Esophagus squamous epithelium (tissue), 5 donors: ENCODE measurements at regions not wholly inside any gene's neighbourhood (a gene's known extent, or its start where the extent isn't known, plus 50 kb on each side); places are given as distances from the start of the nearest gene placed in this dataset.

Experiments
- DNase-seq: peaks from one replicate; lab custom pipeline; 2025; lab: John Stamatoyannopoulos, UW
- H3K27ac ChIP-seq, 4 donors: fragments of 200-600 bp; sonication (generic); one replicate each; pipeline ENCODE4 v1.5.1; 2016 to 2019; ENCODE audit warnings: mild to moderate bottlenecking in 1 of 4
- H3K27me3 ChIP-seq, 4 donors: fragments of 200-600 bp; sonication (generic); 1 replicate in 3 of 4; 2 replicates in 1 of 4; pipeline versions ENCODE4 v1.5.1 to v1.6.0; 2017 to 2021; ENCODE audit warnings: antibody characterized with exemption in 1 of 4
- H3K36me3 ChIP-seq, 3 donors: fragments of 200-600 bp; sonication (generic); one replicate each; pipeline ENCODE4 v1.5.1; 2016 to 2019
- H3K4me1 ChIP-seq, 3 donors: fragments of 200-600 bp; sonication (generic); one replicate each; pipeline ENCODE4 v1.5.1; 2017 to 2019
- H3K4me3 ChIP-seq, 4 donors: fragments of 200-600 bp; sonication (generic); 1 replicate in 3 of 4; 2 replicates in 1 of 4; pipeline ENCODE4 v1.5.1; 2016 to 2019; ENCODE audit warnings: mild to moderate bottlenecking in 2 of 4, moderate library complexity in 1 of 4
- H3K9me3 ChIP-seq, 3 donors: fragments of 200-600 bp; sonication (generic); one replicate each; pipeline ENCODE4 v1.5.1; 2016 to 2019
- CTCF ChIP-seq, 6 experiments: fragments of 450-650 bp in 4 of 6; fragments of 200-600 bp in 2 of 6; sonication (generic) in 2 of 6; IDR thresholded peaks; one replicate each; pipeline ENCODE4 v1.5.1; 2016 to 2019; ENCODE audit warnings: antibody characterized with exemption in 6 of 6, mild to moderate bottlenecking in 4 of 6, moderate library complexity in 4 of 6
- POLR2A ChIP-seq, 4 donors: fragments of 450-650 bp; IDR thresholded peaks; one replicate each; pipeline ENCODE4 v1.6.1; 2017; ENCODE audit warnings: antibody characterized with exemption in 4 of 4, mild to moderate bottlenecking in 4 of 4, moderate library complexity in 3 of 4
- WGBS, 2 donors: methylation state at CpG; one replicate each; pipeline ENCODE4 v1.1.5; 2018; 5-methylcytosine and 5-hydroxymethylcytosine counted together
- intact Hi-C: fragments of 100-400 bp; cut with DNase I; formaldehyde crosslinking; loops from one replicate; pipeline ENCODE4 v1.15.0; 2022
- donor health status: DM: yes; HTN: yes; CAD: no.

GRCh38 chr5:23318960-23319359, 188.4 kb upstream of the PRDM9 start:
- intact Hi-C loops: no loop called here
- TF ChIP-seq CTCF (IDR thresholded peaks at IDR 0.05): no peak
- no peak for TF ChIP-seq POLR2A (IDR thresholded peaks at IDR 0.05)
- Histone ChIP-seq H3K4me1 (no peaks in the 10 kb centered on the region), H3K4me3 (no peak overlapping the region), H3K27me3 (no peaks in the 10 kb centered on the region), H3K27ac (no peak overlapping the region), H3K36me3 (no peaks in the 10 kb centered on the region), H3K9me3 (peaks cover 0 to 6% (median 0%) of the 10 kb centered on the region in 3 donors)
- DNase-seq: no peak
- 64 to 72% methylated on average over 2 of the region's 2 CpGs for WGBS, 2 donors

GRCh38 chr5:23318166-23318565, 189.2 kb upstream of the PRDM9 start:
- 78 to 100% methylated on average over 1 of the region's 1 CpG for WGBS, 2 donors
- Histone ChIP-seq H3K9me3 (peaks cover 0 to 6% (median 0%) of the 10 kb centered on the region in 3 donors), H3K4me1 (no peaks in the 10 kb centered on the region), H3K27ac (no peak overlapping the region), H3K4me3 (no peak overlapping the region), H3K36me3 (no peaks in the 10 kb centered on the region), H3K27me3 (no peaks in the 10 kb centered on the region)
- TF ChIP-seq POLR2A (IDR thresholded peaks at IDR 0.05) (no peak), CTCF (IDR thresholded peaks at IDR 0.05) (no peak)
- intact Hi-C loops: no loop called here
- DNase-seq: no peak

- H3K36me3 ChIP-seq: no peaks in the 10 kb centered on the region
- H3K4me1 ChIP-seq: no peaks in the 10 kb centered on the region
- intact Hi-C loops: no loop called here
- TF ChIP-seq POLR2A (IDR thresholded peaks at IDR 0.05) (no peak), CTCF (IDR thresholded peaks at IDR 0.05) (no peak)
- WGBS, 2 donors: 5 to 14% methylated on average over 1 of the region's 1 CpG
- no peak overlapping the region for H3K4me3 ChIP-seq
- DNase-seq: no peak
- no peaks in the 10 kb centered on the region for H3K27me3 ChIP-seq
- H3K9me3 ChIP-seq: peaks cover 0 to 6% (median 0%) of the 10 kb centered on the region in 3 donors
- H3K27ac ChIP-seq: no peak overlapping the region
Measured at GRCh38 chr5:23316060-23316591, 191.3 kb upstream of the PRDM9 start.

- Histone ChIP-seq H3K4me3 (no peak overlapping the region), H3K27ac (no peak overlapping the region), H3K9me3 (peaks cover 0 to 6% (median 0%) of the 10 kb centered on the region in 3 donors), H3K27me3 (no peaks in the 10 kb centered on the region), H3K4me1 (no peaks in the 10 kb centered on the region), H3K36me3 (no peaks in the 10 kb centered on the region)
- WGBS, 2 donors: 66 to 76% methylated on average over 3 of the region's 3 CpGs
- intact Hi-C loops: no loop called here
- TF ChIP-seq POLR2A (IDR thresholded peaks at IDR 0.05): no peak
- TF ChIP-seq CTCF (IDR thresholded peaks at IDR 0.05): no peak
- DNase-seq: no peak
Measured at GRCh38 chr5:23314827-23315226, 192.6 kb upstream of the PRDM9 start.

- no peak for TF ChIP-seq CTCF (IDR thresholded peaks at IDR 0.05)
- no peak for DNase-seq
Measured at GRCh38 chr5:23305055-23305454, 202.4 kb upstream of the PRDM9 start.

More at GRCh38 chr5:23305055-23305454, 202.4 kb upstream of the PRDM9 start:
- intact Hi-C loops: no loop called here
- Histone ChIP-seq H3K4me3 (no peak overlapping the region), H3K27me3 (no peaks in the 10 kb centered on the region), H3K4me1 (no peaks in the 10 kb centered on the region), H3K36me3 (no peaks in the 10 kb centered on the region), H3K9me3 (peaks cover 0 to 4% (median 0%) of the 10 kb centered on the region in 3 donors), H3K27ac (no peak overlapping the region)
- WGBS, 2 donors: 71 to 93% methylated on average over 1 to 3 of the region's 13 CpGs
